Fibroblast of lung (primary cell): ENCODE measurements at regions not wholly inside any gene's neighbourhood (a gene's known extent, or its start where the extent isn't known, plus 50 kb on each side); places are given as distances from the start of the nearest gene placed in this dataset.

Experiments used
- DNase-seq, 2 donors: peaks; one replicate each; pipeline versions ENCODE4 v3.0.0 to v3.0.0-alpha.2; 2010; ENCODE audit warnings: low read depth in 2 of 2
- H2AFZ ChIP-seq: 2 replicates; pipeline ENCODE4 v1.5.1; 2012; ENCODE audit warnings: low read length, control low read depth, inconsistent platforms
- H3K27ac ChIP-seq: 2 replicates; pipeline ENCODE4 v1.5.1; 2011; ENCODE audit warnings: low read length, control low read depth; ENCODE audit not compliant: insufficient read depth
- H3K27me3 ChIP-seq: 2 replicates; pipeline ENCODE4 v1.5.1; 2011; ENCODE audit warnings: mild to moderate bottlenecking, low read length; ENCODE audit not compliant: control insufficient read depth, insufficient read depth
- H3K36me3 ChIP-seq: 2 replicates; pipeline ENCODE4 v1.5.1; 2011; ENCODE audit warnings: low read length; ENCODE audit not compliant: control insufficient read depth, insufficient read depth
- H3K4me1 ChIP-seq: 2 replicates; pipeline ENCODE4 v1.5.1; 2011; ENCODE audit warnings: low read length; ENCODE audit not compliant: control insufficient read depth, insufficient read depth; ENCODE audit errors: extremely low read depth
- H3K4me2 ChIP-seq: 2 replicates; pipeline ENCODE4 v1.5.1; 2011; ENCODE audit warnings: low read length, control low read depth; ENCODE audit not compliant: insufficient read depth; ENCODE audit errors: extremely low read depth
- H3K4me3 ChIP-seq, 4 experiments: fragments of 200-600 bp in 1 of 4; sonication (generic) in 1 of 4; replicated peaks in 1 of 4; 2 replicates each; pipeline ENCODE4 v1.5.1; 2011 to 2016; ENCODE audit warnings: low read length in 4 of 4, low read depth in 3 of 4, mild to moderate bottlenecking in 3 of 4, control low read depth in 2 of 4, inconsistent platforms in 1 of 4, mixed read lengths in 1 of 4; ENCODE audit not compliant: insufficient read depth in 1 of 4; ENCODE audit errors: control extremely low read depth in 1 of 4
- H3K79me2 ChIP-seq: 2 replicates; pipeline ENCODE4 v1.5.1; 2012; ENCODE audit warnings: mild to moderate bottlenecking, low read length, inconsistent platforms; ENCODE audit not compliant: control insufficient read depth, insufficient read depth
- H3K9ac ChIP-seq: 2 replicates; pipeline ENCODE4 v1.5.1; 2011; ENCODE audit warnings: mild to moderate bottlenecking, low read length, control low read depth; ENCODE audit not compliant: insufficient read depth
- H3K9me3 ChIP-seq: 2 replicates; pipeline ENCODE4 v1.5.1; 2012; ENCODE audit warnings: low read depth, low read length; ENCODE audit not compliant: control insufficient read depth, insufficient read depth
- H4K20me1 ChIP-seq: 2 replicates; pipeline ENCODE4 v1.5.1; 2011; ENCODE audit warnings: low read length; ENCODE audit not compliant: control insufficient read depth, insufficient read depth; ENCODE audit errors: extremely low read depth
- CTCF ChIP-seq, 2 donors: IDR thresholded peaks in 1 of 2; conservative IDR thresholded peaks in 1 of 2; 1 replicate in 1 of 2; 2 replicates in 1 of 2; pipeline ENCODE4 v1.5.1; 2011 to 2012; ENCODE audit warnings: low read length in 2 of 2, control low read depth in 1 of 2, inconsistent platforms in 1 of 2, low read depth in 1 of 2, mild to moderate bottlenecking in 1 of 2
- EZH2 ChIP-seq: IDR thresholded peaks from 2 replicates; pipeline ENCODE4 v1.5.1; 2012; ENCODE audit warnings: low read length, control low read depth, mild to moderate bottlenecking; ENCODE audit errors: missing control alignments

- H2AFZ ChIP-seq: no peak overlapping the region
- no peak for TF ChIP-seq CTCF (conservative IDR thresholded peaks at IDR 0.05 in 1 of 2, IDR thresholded peaks at IDR 0.05 in 1 of 2; ENCODE audit: low read depth in 1 of 2, low read length in 2 of 2)
- no peaks in the 10 kb centered on the region for H4K20me1 ChIP-seq
- H3K79me2 ChIP-seq: no peaks in the 10 kb centered on the region
- no peak overlapping the region for H3K9ac ChIP-seq
- no peaks in the 10 kb centered on the region for H3K9me3 ChIP-seq
- H3K36me3 ChIP-seq: no peaks in the 10 kb centered on the region
- no peaks in the 10 kb centered on the region for H3K4me1 ChIP-seq
- H3K27ac ChIP-seq: no peak overlapping the region
- no peak overlapping the region for H3K4me3 ChIP-seq
- H3K4me2 ChIP-seq: no peak overlapping the region
- DNase-seq: no peak
- H3K27me3 ChIP-seq: no peaks in the 10 kb centered on the region
Observed at GRCh38 chr6:166779381-166779780, 152.3 kb upstream of the RPS6KA2 start.

- H4K20me1 ChIP-seq: no peaks in the 10 kb centered on the region
- no peak for DNase-seq
- no peak overlapping the region for H3K4me2 ChIP-seq
- no peaks in the 10 kb centered on the region for H3K79me2 ChIP-seq
- H2AFZ ChIP-seq: no peak overlapping the region
- no peaks in the 10 kb centered on the region for H3K9me3 ChIP-seq
- no peak overlapping the region for H3K9ac ChIP-seq
- TF ChIP-seq CTCF (conservative IDR thresholded peaks at IDR 0.05 in 1 of 2, IDR thresholded peaks at IDR 0.05 in 1 of 2; ENCODE audit: low read depth in 1 of 2, low read length in 2 of 2) (no peak), EZH2 (no peak)
- H3K27ac ChIP-seq: no peak overlapping the region
- no peaks in the 10 kb centered on the region for H3K36me3 ChIP-seq
- H3K27me3 ChIP-seq: no peaks in the 10 kb centered on the region
- H3K4me3 ChIP-seq: no peak overlapping the region
- no peaks in the 10 kb centered on the region for H3K4me1 ChIP-seq
Observed at GRCh38 chr6:166778776-166779175, 151.7 kb upstream of the RPS6KA2 start.

GRCh38 chr6:166778046-166778445, 151.0 kb upstream of the RPS6KA2 start:
- no peak overlapping the region for H3K27ac ChIP-seq
- H3K4me3 ChIP-seq: no peak overlapping the region
- no peaks in the 10 kb centered on the region for H3K9me3 ChIP-seq
- no peaks in the 10 kb centered on the region for H3K4me1 ChIP-seq
- no peak for DNase-seq
- no peak overlapping the region for H2AFZ ChIP-seq
- TF ChIP-seq CTCF (conservative IDR thresholded peaks at IDR 0.05 in 1 of 2, IDR thresholded peaks at IDR 0.05 in 1 of 2; ENCODE audit: low read depth in 1 of 2, low read length in 2 of 2) (no peak), EZH2 (no peak)
- no peak overlapping the region for H3K4me2 ChIP-seq
- H3K36me3 ChIP-seq: no peaks in the 10 kb centered on the region
- no peaks in the 10 kb centered on the region for H3K79me2 ChIP-seq
- no peak overlapping the region for H3K9ac ChIP-seq
- H4K20me1 ChIP-seq: no peaks in the 10 kb centered on the region
- no peaks in the 10 kb centered on the region for H3K27me3 ChIP-seq
